OCI-LY3 (cell line): ENCODE measurements at regions not wholly inside any gene's neighbourhood (a gene's known extent, or its start where the extent isn't known, plus 50 kb on each side); places are given as distances from the start of the nearest gene placed in this dataset.

ENCODE experiments used
- H2AFZ ChIP-seq: fragments of 200-600, 300-600 bp; shearing (Covaris generic); 2 replicates; pipeline ENCODE4 v1.6.0; 2014; ENCODE audit warnings: antibody characterized with exemption, low read depth, low read length
- H3K27ac ChIP-seq: fragments of 200-600, 300-600 bp; sonication (generic); 2 replicates; pipeline ENCODE4 v1.5.1; 2014; ENCODE audit warnings: mild to moderate bottlenecking, low read length, moderate library complexity, mixed read lengths
- H3K27me3 ChIP-seq: fragments of 200-600, 300-600 bp; sonication (generic); 2 replicates; pipeline ENCODE4 v1.6.1; 2014; ENCODE audit warnings: low read depth, low read length, mixed read lengths
- H3K36me3 ChIP-seq: fragments of 200-600, 300-600 bp; sonication (generic); replicated peaks from 2 replicates; pipeline ENCODE3; 2014; ENCODE audit warnings: low read depth, low read length, mixed read lengths
- H3K4me1 ChIP-seq: fragments of 300-600, 200-600 bp; sonication (generic); 2 replicates; pipeline ENCODE4 v1.6.1; 2014; ENCODE audit warnings: low read length, mixed read lengths
- H3K4me2 ChIP-seq: fragments of 200-600, 300-600 bp; sonication (generic); 2 replicates; pipeline ENCODE4 v1.6.1; 2014; ENCODE audit warnings: low read length, mixed read lengths
- H3K4me3 ChIP-seq: fragments of 300-600, 200-600 bp; sonication (generic); 2 replicates; pipeline ENCODE4 v1.5.1; 2014; ENCODE audit warnings: antibody characterized with exemption, mild to moderate bottlenecking, low read length, moderate library complexity
- H3K79me2 ChIP-seq: fragments of 300-600, 200-600 bp; shearing (Covaris generic); 2 replicates; pipeline ENCODE4 v1.6.1; 2014; ENCODE audit warnings: mild to moderate bottlenecking, low read length, mixed read lengths
- H3K9ac ChIP-seq: fragments of 300-600, 200-600 bp; shearing (Covaris generic); 2 replicates; pipeline ENCODE4 v1.6.0; 2014; ENCODE audit warnings: mild to moderate bottlenecking, low read length, moderate library complexity
- H3K9me3 ChIP-seq: fragments of 200-600, 300-600 bp; shearing (Covaris generic); 2 replicates; pipeline ENCODE4 v1.6.1; 2014; ENCODE audit warnings: low read length, mixed read lengths; ENCODE audit not compliant: insufficient read depth
- H4K20me1 ChIP-seq: fragments of 200-600, 300-600 bp; sonication (generic); 2 replicates; pipeline ENCODE4 v1.6.1; 2016; ENCODE audit warnings: low read length, mixed read lengths; ENCODE audit not compliant: insufficient read depth
- EZH2phosphoT487 ChIP-seq: fragments of 200-600 bp; shearing (Covaris generic); IDR thresholded peaks from 2 replicates; pipeline ENCODE4 v1.6.1; 2018; ENCODE audit warnings: antibody characterized with exemption, mixed run types, low read depth
- TF ChIP-seq, protein P1 (sequence below): fragments of 200-600, 300-600 bp; sonication (generic); IDR thresholded peaks from 2 replicates; pipeline ENCODE4 v1.5.1; 2014; ENCODE audit warnings: antibody characterized with exemption, low read length, low read depth

DNA sequence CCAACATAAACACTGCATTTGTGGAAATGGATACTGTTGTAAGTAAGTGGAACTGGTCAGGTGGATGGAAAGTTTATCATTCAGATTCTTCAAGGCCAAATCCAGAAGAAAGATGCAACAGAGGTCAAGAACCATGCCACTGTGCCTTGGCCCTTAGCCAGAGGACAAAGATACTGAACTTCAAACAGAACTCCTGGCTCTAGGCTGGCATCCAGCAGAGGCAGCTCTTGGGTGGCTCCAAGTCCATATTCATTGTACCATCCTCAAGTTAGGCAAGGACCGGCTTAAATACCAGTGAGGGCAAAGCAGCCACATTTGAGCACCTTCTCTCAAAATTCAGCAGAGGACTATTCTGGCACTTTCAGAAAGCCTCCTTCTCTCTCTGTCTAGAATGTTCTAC, 53.2 kb downstream of the DNAAF9 start:
- no peak overlapping the region for H3K4me2 ChIP-seq
- H3K79me2 ChIP-seq = no peaks in the 10 kb centered on the region
- no peaks in the 10 kb centered on the region for H3K4me1 ChIP-seq
- no peak overlapping the region for H2AFZ ChIP-seq
- H3K9me3 ChIP-seq = no peaks in the 10 kb centered on the region
- no peak overlapping the region for H3K9ac ChIP-seq
- no peaks in the 10 kb centered on the region for H4K20me1 ChIP-seq
- no peak overlapping the region for H3K4me3 ChIP-seq
- no peaks in the 10 kb centered on the region for H3K27me3 ChIP-seq
- TF ChIP-seq, protein P1, sequence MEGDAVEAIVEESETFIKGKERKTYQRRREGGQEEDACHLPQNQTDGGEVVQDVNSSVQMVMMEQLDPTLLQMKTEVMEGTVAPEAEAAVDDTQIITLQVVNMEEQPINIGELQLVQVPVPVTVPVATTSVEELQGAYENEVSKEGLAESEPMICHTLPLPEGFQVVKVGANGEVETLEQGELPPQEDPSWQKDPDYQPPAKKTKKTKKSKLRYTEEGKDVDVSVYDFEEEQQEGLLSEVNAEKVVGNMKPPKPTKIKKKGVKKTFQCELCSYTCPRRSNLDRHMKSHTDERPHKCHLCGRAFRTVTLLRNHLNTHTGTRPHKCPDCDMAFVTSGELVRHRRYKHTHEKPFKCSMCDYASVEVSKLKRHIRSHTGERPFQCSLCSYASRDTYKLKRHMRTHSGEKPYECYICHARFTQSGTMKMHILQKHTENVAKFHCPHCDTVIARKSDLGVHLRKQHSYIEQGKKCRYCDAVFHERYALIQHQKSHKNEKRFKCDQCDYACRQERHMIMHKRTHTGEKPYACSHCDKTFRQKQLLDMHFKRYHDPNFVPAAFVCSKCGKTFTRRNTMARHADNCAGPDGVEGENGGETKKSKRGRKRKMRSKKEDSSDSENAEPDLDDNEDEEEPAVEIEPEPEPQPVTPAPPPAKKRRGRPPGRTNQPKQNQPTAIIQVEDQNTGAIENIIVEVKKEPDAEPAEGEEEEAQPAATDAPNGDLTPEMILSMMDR = no peak
- TF ChIP-seq EZH2phosphoT487 = no peak
- no peak overlapping the region for H3K27ac ChIP-seq
- H3K36me3 ChIP-seq = no peaks in the 10 kb centered on the region

- H3K9me3 ChIP-seq = no peaks in the 10 kb centered on the region
- H3K79me2 ChIP-seq = no peaks in the 10 kb centered on the region
- no peaks in the 10 kb centered on the region for H4K20me1 ChIP-seq
- H3K27ac ChIP-seq = no peak overlapping the region
- no peak overlapping the region for H2AFZ ChIP-seq
- no peak overlapping the region for H3K9ac ChIP-seq
- TF ChIP-seq EZH2phosphoT487 = no peak
- TF ChIP-seq, protein P1 = no peak
- H3K4me1 ChIP-seq = no peaks in the 10 kb centered on the region
- no peak overlapping the region for H3K4me3 ChIP-seq
- H3K4me2 ChIP-seq = no peak overlapping the region
- H3K27me3 ChIP-seq = no peaks in the 10 kb centered on the region
- H3K36me3 ChIP-seq = no peaks in the 10 kb centered on the region
Observed at GRCh38 chr20:3353646-3354045, 53.8 kb downstream of the DNAAF9 start.

DNA sequence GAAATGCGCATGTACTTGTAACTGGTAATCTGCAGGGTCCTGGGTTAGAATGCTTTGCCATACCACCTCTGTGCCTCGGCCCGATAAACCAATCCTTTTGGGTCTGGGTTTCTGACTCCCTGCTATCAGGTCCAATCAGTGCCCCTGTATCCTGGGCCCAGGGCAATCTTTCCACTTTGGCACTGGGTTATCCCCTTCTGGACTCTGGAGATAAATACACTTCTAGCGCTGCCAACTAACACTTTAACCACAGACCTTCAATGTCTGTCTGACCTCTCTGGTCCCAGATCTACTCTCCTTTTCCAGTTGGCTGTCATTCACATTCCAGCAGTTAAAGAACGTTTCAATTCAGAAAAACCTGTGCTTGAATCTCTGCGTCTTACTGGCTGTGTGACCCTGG, 55.3 kb downstream of the DNAAF9 start:
- no peak overlapping the region for H2AFZ ChIP-seq
- no peak overlapping the region for H3K27ac ChIP-seq
- H3K27me3 ChIP-seq = no peaks in the 10 kb centered on the region
- H3K4me3 ChIP-seq = no peak overlapping the region
- no peak overlapping the region for H3K9ac ChIP-seq
- TF ChIP-seq, protein P1 = no peak
- TF ChIP-seq EZH2phosphoT487 = no peak
- no peaks in the 10 kb centered on the region for H3K9me3 ChIP-seq
- no peaks in the 10 kb centered on the region for H4K20me1 ChIP-seq
- H3K4me2 ChIP-seq = no peak overlapping the region
- H3K79me2 ChIP-seq = no peaks in the 10 kb centered on the region
- H3K36me3 ChIP-seq = no peaks in the 10 kb centered on the region
- no peaks in the 10 kb centered on the region for H3K4me1 ChIP-seq

- no peaks in the 10 kb centered on the region for H3K79me2 ChIP-seq
- H3K27me3 ChIP-seq = no peaks in the 10 kb centered on the region
- H3K9ac ChIP-seq = no peak overlapping the region
- no peak for TF ChIP-seq EZH2phosphoT487
- TF ChIP-seq, protein P1 = no peak
- no peaks in the 10 kb centered on the region for H3K9me3 ChIP-seq
- H2AFZ ChIP-seq = no peak overlapping the region
- H4K20me1 ChIP-seq = no peaks in the 10 kb centered on the region
- H3K36me3 ChIP-seq = no peaks in the 10 kb centered on the region
- H3K27ac ChIP-seq = no peak overlapping the region
- H3K4me1 ChIP-seq = no peaks in the 10 kb centered on the region
- H3K4me3 ChIP-seq = no peak overlapping the region
- H3K4me2 ChIP-seq = no peak overlapping the region
Observed at GRCh38 chr20:3350422-3350821, 57.0 kb downstream of the DNAAF9 start.
